ENCODE measurements at regions not wholly inside any gene's neighbourhood (a gene's known extent, or its start where the extent isn't known, plus 50 kb on each side); places are given as distances from the start of the nearest gene placed in this dataset.

DNA sequence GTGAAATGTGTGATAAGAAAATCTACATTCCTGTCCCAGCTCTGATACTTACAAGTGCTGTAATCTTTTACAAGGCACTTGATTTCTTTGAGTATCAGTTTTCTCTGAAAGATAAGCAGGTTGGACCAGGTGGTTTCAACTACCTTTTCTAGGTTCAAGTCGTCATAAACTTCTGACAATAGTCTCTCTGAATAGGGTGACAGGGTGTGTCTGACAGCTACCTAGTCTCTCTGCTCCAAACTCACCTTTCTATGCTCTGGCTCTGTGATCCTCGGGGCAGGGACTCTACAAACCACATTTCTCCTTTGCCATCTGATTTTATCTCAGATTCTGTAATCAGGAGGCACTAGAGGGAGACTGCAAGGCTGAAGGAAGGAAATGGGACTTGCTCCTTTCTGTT is 137.7 kb upstream of the SYT1 start:
- no peak for TF ChIP-seq EP300 (IDR thresholded peaks at IDR 0.05; ENCODE audit: low read depth)
- TF ChIP-seq, protein P1, sequence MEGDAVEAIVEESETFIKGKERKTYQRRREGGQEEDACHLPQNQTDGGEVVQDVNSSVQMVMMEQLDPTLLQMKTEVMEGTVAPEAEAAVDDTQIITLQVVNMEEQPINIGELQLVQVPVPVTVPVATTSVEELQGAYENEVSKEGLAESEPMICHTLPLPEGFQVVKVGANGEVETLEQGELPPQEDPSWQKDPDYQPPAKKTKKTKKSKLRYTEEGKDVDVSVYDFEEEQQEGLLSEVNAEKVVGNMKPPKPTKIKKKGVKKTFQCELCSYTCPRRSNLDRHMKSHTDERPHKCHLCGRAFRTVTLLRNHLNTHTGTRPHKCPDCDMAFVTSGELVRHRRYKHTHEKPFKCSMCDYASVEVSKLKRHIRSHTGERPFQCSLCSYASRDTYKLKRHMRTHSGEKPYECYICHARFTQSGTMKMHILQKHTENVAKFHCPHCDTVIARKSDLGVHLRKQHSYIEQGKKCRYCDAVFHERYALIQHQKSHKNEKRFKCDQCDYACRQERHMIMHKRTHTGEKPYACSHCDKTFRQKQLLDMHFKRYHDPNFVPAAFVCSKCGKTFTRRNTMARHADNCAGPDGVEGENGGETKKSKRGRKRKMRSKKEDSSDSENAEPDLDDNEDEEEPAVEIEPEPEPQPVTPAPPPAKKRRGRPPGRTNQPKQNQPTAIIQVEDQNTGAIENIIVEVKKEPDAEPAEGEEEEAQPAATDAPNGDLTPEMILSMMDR (IDR thresholded peaks at IDR 0.05), result no peak

Measured in transverse colon (tissue), 3 donors.